HepG2 (cell line): ENCODE measurements at regions not wholly inside any gene's neighbourhood (a gene's known extent, or its start where the extent isn't known, plus 50 kb on each side); places are given as distances from the start of the nearest gene placed in this dataset.
A peak's percentile ranks its signal among the peaks of the same experiment; 100 is the strongest.

Source experiments
- ATAC-seq: fragments of 200-7000 bp; cut with Tn5 transposase; 3 replicates; pipeline ENCODE4 v1.9.1; 2020; ENCODE audit warnings: mild to moderate bottlenecking, moderate library complexity
- BruUV-seq: library from RNA; stranded (reverse); fragments of 400-500 nt; replicated peaks from 2 replicates; lab custom pipeline; 2021; lab: Mats Ljungman, UMichigan
- CTCF ChIA-PET: fragments of 300-600 bp; formaldehyde crosslinking; extraction: SDS; loops from one replicate; lab custom pipeline; 2021; ENCODE audit warnings: low total read pairs, inconsistent platforms, low intra/inter-chr PET ratio; lab: Yijun Ruan, JAX
- POLR2A ChIA-PET: fragments of 350-600 bp; sonication (Branson Sonifier 250); formaldehyde crosslinking; loops from one replicate; lab custom pipeline; 2020; ENCODE audit warnings: antibody characterized with exemption, inconsistent platforms; lab: Yijun Ruan, JAX
- DNase-seq: peaks from one replicate; pipeline ENCODE4 v3.0.0-alpha.2; 2015; ENCODE audit warnings: low spot score
- FAIRE-seq: peaks from 3 replicates; lab custom pipeline; 2011; peaks lifted over from hg19 to GRCh38; lab: Jason Lieb, UNC
- H2AFZ ChIP-seq: one replicate; pipeline ENCODE4 v1.6.1; 2011; ENCODE audit warnings: low read length, inconsistent platforms
- H3K27ac ChIP-seq: fragments of 300-600 bp; 3 replicates; pipeline ENCODE4 v1.8.0; 2011; ENCODE audit warnings: mixed run types, mild to moderate bottlenecking, mixed read lengths, low read length, inconsistent platforms; ENCODE audit not compliant: insufficient read depth; ENCODE audit errors: extremely low read length
- H3K27me3 ChIP-seq, 2 experiments: fragments of 200-600 bp in 1 of 2; 2 replicates in 1 of 2; 3 replicates in 1 of 2; pipeline versions ENCODE4 v1.6.0 to v1.8.0; 2011; ENCODE audit warnings: low read length in 2 of 2, mild to moderate bottlenecking in 2 of 2, moderate library complexity in 2 of 2, inconsistent platforms in 1 of 2; ENCODE audit not compliant: insufficient read depth in 2 of 2, control insufficient read depth in 1 of 2
- H3K36me3 ChIP-seq, 2 experiments: fragments of 200-600 bp in 1 of 2; replicated peaks in 1 of 2; 2 replicates in 1 of 2; 3 replicates in 1 of 2; pipeline versions ENCODE4 v1.5.1 to v1.8.0; 2011; ENCODE audit warnings: low read length in 2 of 2, inconsistent platforms in 1 of 2; ENCODE audit not compliant: insufficient read depth in 2 of 2, control insufficient read depth in 1 of 2
- H3K4me1 ChIP-seq: 2 replicates; pipeline ENCODE4 v1.5.1; 2012; ENCODE audit warnings: low read length, inconsistent platforms; ENCODE audit not compliant: insufficient read depth
- H3K4me2 ChIP-seq: 2 replicates; pipeline ENCODE4 v1.6.0; 2011; ENCODE audit warnings: low read depth, low read length, inconsistent platforms
- H3K4me3 ChIP-seq, 3 experiments: fragments of 200-600 bp in 1 of 3; sonication (generic), shearing (Covaris generic) in 1 of 3; replicated peaks in 1 of 3; 2 replicates each; pipeline ENCODE4 v1.5.1; 2011 to 2016; ENCODE audit warnings: low read length in 3 of 3, inconsistent platforms in 2 of 3, low read depth in 2 of 3, mild to moderate bottlenecking in 2 of 3, control low read depth in 1 of 3, mixed read lengths in 1 of 3; ENCODE audit not compliant: insufficient read depth in 1 of 3
- H3K79me2 ChIP-seq: one replicate; pipeline ENCODE4 v1.6.1; 2011; ENCODE audit warnings: low read length, inconsistent platforms; ENCODE audit not compliant: insufficient read depth
- H3K9ac ChIP-seq: 2 replicates; pipeline ENCODE4 v1.6.0; 2011; ENCODE audit warnings: mild to moderate bottlenecking, low read depth, low read length, inconsistent platforms; ENCODE audit not compliant: insufficient read depth
- H3K9me3 ChIP-seq: 2 replicates; pipeline ENCODE4 v1.5.1; 2012; ENCODE audit warnings: mild to moderate bottlenecking, low read length
- H4K20me1 ChIP-seq: 2 replicates; pipeline ENCODE4 v1.6.0; 2011; ENCODE audit warnings: inconsistent platforms, mild to moderate bottlenecking, low read length, moderate library complexity; ENCODE audit not compliant: insufficient read depth
- DBP ChIP-seq: sonication (generic); formaldehyde crosslinking; IDR thresholded peaks from 2 replicates; pipeline ENCODE4 v1.4.0; 2020; ENCODE audit warnings: missing genetic modification reagents; ENCODE audit errors: not compliant biosample characterization
- DZIP1 ChIP-seq: sonication (generic); formaldehyde crosslinking; IDR thresholded peaks from 2 replicates; pipeline ENCODE4 v1.5.0; 2020; ENCODE audit warnings: mild to moderate bottlenecking, missing genetic modification reagents
- EP300 ChIP-seq, 3 experiments: sonication (generic) in 1 of 3; formaldehyde crosslinking in 1 of 3; IDR thresholded peaks; 2 replicates each; pipeline versions ENCODE4 v1.5.1 to v1.6.1; 2011 to 2020; ENCODE audit warnings: low read depth in 2 of 3, low read length in 2 of 3, borderline replicate concordance in 1 of 3, improper control_type of control experiment in 1 of 3, mild to moderate bottlenecking in 1 of 3, missing genetic modification reagents in 1 of 3, moderate library complexity in 1 of 3
- FOSL2 ChIP-seq: sonication (generic); formaldehyde crosslinking; IDR thresholded peaks from 2 replicates; pipeline ENCODE4 v1.4.0; 2020; ENCODE audit warnings: missing genetic modification reagents
- PAWR ChIP-seq: sonication (generic); formaldehyde crosslinking; IDR thresholded peaks from 2 replicates; pipeline ENCODE4 v1.4.0; 2020; ENCODE audit warnings: missing genetic modification reagents, mild to moderate bottlenecking, borderline replicate concordance
- ZNF333 ChIP-seq: sonication (generic); formaldehyde crosslinking; IDR thresholded peaks from 2 replicates; pipeline ENCODE4 v1.4.0; 2020; ENCODE audit warnings: mild to moderate bottlenecking, missing genetic modification reagents, borderline replicate concordance
- ZNF503 ChIP-seq: sonication (generic); formaldehyde crosslinking; IDR thresholded peaks from 2 replicates; pipeline ENCODE4 v1.4.0; 2020; ENCODE audit warnings: missing genetic modification reagents
- ZNF720 ChIP-seq: sonication (generic); formaldehyde crosslinking; IDR thresholded peaks from 2 replicates; pipeline ENCODE4 v1.4.0; 2020; ENCODE audit warnings: missing genetic modification reagents
- ZSCAN20 ChIP-seq: sonication (generic); formaldehyde crosslinking; IDR thresholded peaks from 2 replicates; pipeline ENCODE4 v1.4.0; 2020; ENCODE audit warnings: missing genetic modification reagents, mild to moderate bottlenecking, borderline replicate concordance
- WGBS: methylation state at CpG from one replicate; pipeline ENCODE4 v1.1.6; 2017; ENCODE audit warnings: low lambda C conversion rate; 5-methylcytosine and 5-hydroxymethylcytosine counted together
- in situ Hi-C: cut with HindIII; loops from 2 replicates; pipeline ENCODE4 v1.10.0; 2017; ENCODE audit warnings: low pct_unique_long_range_greater_than_20kb; ENCODE audit not compliant: extremely low pct_ligation_motif_present
- intact Hi-C: fragments of 100-400 bp; cut with micrococcal nuclease; formaldehyde crosslinking; loops from one replicate; pipeline ENCODE4 v1.10.0; 2022; ENCODE audit not compliant: unreplicated experiment

DNA sequence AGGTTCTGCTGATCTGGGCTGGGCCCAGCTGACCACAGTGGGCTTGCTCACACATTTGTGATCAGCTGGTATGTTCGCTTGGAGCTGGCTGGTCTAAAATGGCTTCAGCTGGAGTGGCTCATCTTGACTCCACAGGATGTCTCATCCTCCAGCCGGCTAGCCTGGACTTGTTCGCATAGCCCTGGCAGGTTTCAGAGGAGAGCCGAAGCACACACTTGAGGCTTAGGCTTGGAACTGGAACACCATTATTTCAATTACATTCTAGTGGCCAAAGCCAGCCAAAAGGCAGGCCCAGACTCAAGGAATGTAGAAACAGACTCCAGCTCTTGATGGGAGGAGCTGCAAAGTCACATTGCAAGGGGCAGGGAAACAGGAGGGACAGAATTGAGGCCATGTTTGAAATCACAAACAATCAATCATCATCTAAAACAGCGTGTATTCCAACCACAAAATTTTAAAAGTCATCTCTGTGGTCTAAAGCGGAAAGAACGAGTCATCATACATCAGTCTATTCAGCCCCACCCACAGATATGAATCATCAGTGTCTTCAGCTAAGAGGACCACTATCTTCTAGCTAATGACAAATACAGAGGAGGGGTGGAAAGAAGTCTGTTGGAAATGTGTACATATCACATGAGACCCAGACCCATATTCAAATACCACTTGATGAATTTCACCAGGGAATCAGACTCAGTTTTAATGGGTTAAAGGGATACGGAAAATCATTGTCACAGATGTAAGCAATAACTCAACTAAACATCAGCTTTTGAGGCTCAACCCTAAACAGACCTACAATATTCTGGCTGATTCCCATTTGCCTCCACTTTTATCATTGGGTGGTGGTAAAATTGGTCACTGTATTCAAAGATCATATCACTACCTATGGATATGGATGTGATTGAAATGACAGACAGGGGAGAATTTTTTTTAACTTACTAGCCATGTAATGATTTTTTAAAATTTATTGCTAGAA lies 139.0 kb upstream of the MKLN1 start:
- H3K4me1 ChIP-seq, result peaks cover 48% of the 10 kb centered on the region
- no peak overlapping the region for H3K27ac ChIP-seq
- 64% methylated on average over 7 of the region's 8 CpGs for WGBS
- H3K9me3 ChIP-seq, result no peaks in the 10 kb centered on the region
- H4K20me1 ChIP-seq, result no peaks in the 10 kb centered on the region
- H3K79me2 ChIP-seq, result no peaks in the 10 kb centered on the region
- ChIA-PET CTCF (no interaction called here), POLR2A (no interaction called here)
- H3K27me3 ChIP-seq, result no peaks in the 10 kb centered on the region
- no peaks in the 10 kb centered on the region for H3K36me3 ChIP-seq
- H3K9ac ChIP-seq, result no peak overlapping the region
- in situ Hi-C loops, result no loop called here
- no TSS peak for BruUV-seq
- no peak overlapping the region for H3K4me2 ChIP-seq
- TF ChIP-seq EP300 (IDR thresholded peaks at IDR 0.05; ENCODE audit: low read depth in 2 of 2, low read length in 2 of 2) (peak in 1 of 2 experiments; percentile 48; a peak in 1 of 4 replicates), EP300 (CRISPR knock-in tag; IDR thresholded peaks at IDR 0.05; ENCODE audit: borderline replicate concordance) (no peak), ZNF333 (CRISPR knock-in tag) (0 out of 2 replicates have a peak, but pooled peaks have one; percentile 38), FOSL2 (CRISPR knock-in tag) (peak; percentile 79), ZSCAN20 (CRISPR knock-in tag) (no peak), ZNF503 (CRISPR knock-in tag) (no peak), PAWR (CRISPR knock-in tag) (no peak), ZNF720 (CRISPR knock-in tag) (no peak), DBP (CRISPR knock-in tag) (no peak), DZIP1 (no peak)
- TF ChIP-seq, all 625 proteins: peak for 3
- Histone ChIP-seq H3K4me3 (no peak overlapping the region), H2AFZ (no peak overlapping the region)
- intact Hi-C loops, result no loop called here
- ATAC-seq (no peak), FAIRE-seq (no peak), DNase-seq (peak; percentile 28)
